AG09319 (cell line): ENCODE measurements at regions not wholly inside any gene's neighbourhood (a gene's known extent, or its start where the extent isn't known, plus 50 kb on each side); places are given as distances from the start of the nearest gene placed in this dataset.
A peak's percentile ranks its signal among the peaks of the same experiment; 100 is the strongest.

Source experiments
- DNase-seq: peaks from one replicate; pipeline ENCODE4 v3.0.0-alpha.2; 2010; ENCODE audit warnings: low read depth; ENCODE audit errors: extremely low read depth
- TF ChIP-seq, protein P1 (sequence below): IDR thresholded peaks from 2 replicates; pipeline ENCODE4 v1.5.1; 2011; ENCODE audit warnings: low read depth, mild to moderate bottlenecking, inconsistent platforms, low read length, moderate library complexity

DNA sequence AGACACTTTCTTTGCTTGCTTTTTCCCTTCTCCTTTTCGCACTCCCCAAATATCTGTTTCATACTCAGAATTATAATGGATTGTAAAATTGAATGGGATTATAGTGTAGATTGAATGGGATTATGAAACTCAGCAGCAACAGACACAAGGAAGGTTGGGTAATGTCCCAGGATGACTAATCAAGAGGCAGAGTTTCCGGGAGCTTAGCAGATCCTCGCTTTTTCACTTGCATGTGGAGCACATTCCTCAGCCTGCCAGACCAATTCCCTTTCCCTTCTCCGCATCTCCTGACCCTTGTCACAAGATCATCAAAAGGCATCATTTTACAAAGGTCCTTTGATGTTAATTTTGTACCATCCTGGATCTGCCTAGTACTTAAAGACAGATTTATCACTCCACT is 55.1 kb upstream of the SLC1A1 start:
- TF ChIP-seq, protein P1, sequence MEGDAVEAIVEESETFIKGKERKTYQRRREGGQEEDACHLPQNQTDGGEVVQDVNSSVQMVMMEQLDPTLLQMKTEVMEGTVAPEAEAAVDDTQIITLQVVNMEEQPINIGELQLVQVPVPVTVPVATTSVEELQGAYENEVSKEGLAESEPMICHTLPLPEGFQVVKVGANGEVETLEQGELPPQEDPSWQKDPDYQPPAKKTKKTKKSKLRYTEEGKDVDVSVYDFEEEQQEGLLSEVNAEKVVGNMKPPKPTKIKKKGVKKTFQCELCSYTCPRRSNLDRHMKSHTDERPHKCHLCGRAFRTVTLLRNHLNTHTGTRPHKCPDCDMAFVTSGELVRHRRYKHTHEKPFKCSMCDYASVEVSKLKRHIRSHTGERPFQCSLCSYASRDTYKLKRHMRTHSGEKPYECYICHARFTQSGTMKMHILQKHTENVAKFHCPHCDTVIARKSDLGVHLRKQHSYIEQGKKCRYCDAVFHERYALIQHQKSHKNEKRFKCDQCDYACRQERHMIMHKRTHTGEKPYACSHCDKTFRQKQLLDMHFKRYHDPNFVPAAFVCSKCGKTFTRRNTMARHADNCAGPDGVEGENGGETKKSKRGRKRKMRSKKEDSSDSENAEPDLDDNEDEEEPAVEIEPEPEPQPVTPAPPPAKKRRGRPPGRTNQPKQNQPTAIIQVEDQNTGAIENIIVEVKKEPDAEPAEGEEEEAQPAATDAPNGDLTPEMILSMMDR, result no peak
- DNase-seq, result peak; percentile 25

GRCh38 chr9:4433379-4433778 is 56.9 kb upstream of the SLC1A1 start:
- no peak for DNase-seq
- TF ChIP-seq, protein P1, result no peak

DNA sequence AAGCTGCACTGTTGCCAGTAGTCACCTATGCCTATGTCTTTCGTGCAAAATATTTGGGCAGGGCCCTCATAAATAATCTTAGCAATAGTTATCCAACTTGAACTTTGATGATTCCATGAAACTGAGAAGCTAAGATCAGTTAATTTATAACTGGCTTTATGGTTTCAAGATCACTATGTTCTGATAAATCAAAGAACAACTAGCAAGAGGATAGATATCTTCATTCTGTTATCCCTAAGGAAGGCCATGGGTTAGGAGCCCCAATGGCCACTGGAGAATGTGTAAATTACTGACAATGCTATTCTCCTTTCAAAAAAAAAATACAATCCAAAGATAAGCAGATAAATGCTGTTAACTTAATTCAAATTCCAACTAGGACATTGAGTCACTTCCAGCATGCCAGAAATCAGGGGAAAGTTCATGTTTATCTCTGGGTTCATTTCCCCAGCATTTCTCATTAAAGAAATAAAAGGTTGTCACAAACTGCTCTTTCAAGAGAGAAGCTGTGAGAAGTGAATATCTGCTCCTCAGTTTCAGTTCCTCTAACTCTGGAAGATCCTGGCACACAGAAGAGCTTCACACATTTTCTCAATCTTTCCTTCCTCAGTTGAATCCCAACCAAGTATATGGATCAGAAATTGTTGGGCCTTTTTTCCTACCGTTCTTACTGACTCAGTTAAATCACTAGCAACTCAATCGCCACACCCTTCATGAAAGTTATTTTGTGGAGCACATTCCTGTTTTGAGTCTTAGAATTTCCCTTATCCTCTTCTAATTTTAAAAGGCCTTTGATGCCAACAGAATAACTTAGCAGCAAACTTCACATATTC is 59.6 kb upstream of the SLC1A1 start:
- TF ChIP-seq, protein P1, result no peak
- DNase-seq, result no peak

DNA sequence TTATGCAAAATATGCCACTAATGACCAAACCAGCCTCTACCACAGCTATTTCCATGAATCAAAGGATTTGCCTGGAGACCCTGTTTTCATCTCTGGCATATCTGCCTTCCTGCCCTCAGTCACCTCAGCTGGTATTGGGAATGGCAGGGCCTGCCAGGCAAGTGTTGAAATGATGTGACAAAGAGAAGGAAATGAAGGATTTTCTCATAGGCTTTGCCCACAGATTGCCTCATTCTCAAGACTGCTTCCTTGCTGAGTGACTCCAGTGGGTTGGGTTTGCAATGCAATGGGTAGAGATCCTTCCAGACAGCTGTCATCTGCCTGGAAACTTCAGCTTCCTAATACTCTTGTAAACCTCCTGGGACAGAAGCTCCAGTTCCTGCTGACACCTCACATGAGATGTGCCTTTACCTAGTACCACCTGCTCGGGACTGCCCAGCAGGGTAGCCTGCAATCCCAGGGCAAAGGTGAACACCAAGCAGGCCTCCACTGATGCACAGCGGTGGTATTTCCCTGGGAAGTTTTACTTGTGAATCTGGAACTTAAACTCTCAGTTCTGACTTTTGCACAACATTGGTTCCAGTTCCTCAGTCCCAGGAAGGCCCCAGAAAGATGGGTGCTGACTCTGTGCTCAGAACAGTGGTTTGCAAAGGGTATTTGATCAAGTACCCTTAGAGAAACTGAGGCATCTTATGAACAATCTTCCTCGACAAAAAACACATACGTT is 64.8 kb upstream of the SLC1A1 start:
- no peak for DNase-seq
- TF ChIP-seq, protein P1, result no peak

- TF ChIP-seq, protein P1, result no peak
- no peak for DNase-seq
Observed at GRCh38 chr9:4424891-4425290, 65.4 kb upstream of the SLC1A1 start.

- TF ChIP-seq, protein P1, result no peak
- no peak for DNase-seq
Observed at GRCh38 chr9:4424038-4424437, 66.2 kb upstream of the SLC1A1 start.

- DNase-seq, result no peak
- TF ChIP-seq, protein P1, result no peak
Observed at GRCh38 chr9:4423207-4423610, 67.1 kb upstream of the SLC1A1 start.
